GM23338 (cell line): ENCODE measurements at regions not wholly inside any gene's neighbourhood (a gene's known extent, or its start where the extent isn't known, plus 50 kb on each side); places are given as distances from the start of the nearest gene placed in this dataset.

Experiments
- ATAC-seq: fragments of 200-7000 bp; cut with Tn5 transposase; 3 replicates; pipeline ENCODE4 v1.9.1; 2020
- DNase-seq: peaks from one replicate; pipeline ENCODE4 v3.0.0-alpha.2; 2015; ENCODE audit warnings: low spot score
- H2AFZ ChIP-seq: fragments of 200-600 bp; sonication (generic); 2 replicates; pipeline ENCODE4 v1.8.0; 2016; ENCODE audit warnings: antibody characterized with exemption, mild to moderate bottlenecking, moderate library complexity
- H3F3A ChIP-seq: fragments of 200-600 bp; sonication (generic); replicated peaks from 2 replicates; pipeline ENCODE4 v1.8.0; 2017; ENCODE audit warnings: antibody characterized with exemption, mixed run types, low read depth
- H3K27ac ChIP-seq: fragments of 200-600 bp; sonication (generic); 2 replicates; pipeline ENCODE4 v1.6.1; 2016; ENCODE audit warnings: low read depth
- H3K27me3 ChIP-seq: fragments of 200-600 bp; sonication (generic); 2 replicates; pipeline ENCODE4 v1.8.0; 2016; ENCODE audit warnings: mild to moderate bottlenecking, mixed run types, moderate library complexity; ENCODE audit not compliant: insufficient read depth
- H3K36me3 ChIP-seq: fragments of 200-600 bp; sonication (generic); 2 replicates; pipeline ENCODE4 v1.8.0; 2016; ENCODE audit warnings: mild to moderate bottlenecking; ENCODE audit not compliant: insufficient read depth
- H3K4me1 ChIP-seq: fragments of 200-600 bp; sonication (generic); 2 replicates; pipeline ENCODE4 v1.8.0; 2016; ENCODE audit warnings: mild to moderate bottlenecking, moderate library complexity; ENCODE audit not compliant: insufficient read depth
- H3K4me2 ChIP-seq: fragments of 200-600 bp; sonication (generic); 2 replicates; pipeline ENCODE4 v1.7.1; 2017; ENCODE audit warnings: mixed run types
- H3K4me3 ChIP-seq: fragments of 200-600 bp; sonication (generic); 2 replicates; pipeline ENCODE4 v1.6.1; 2016; ENCODE audit warnings: mixed run types
- H3K79me2 ChIP-seq: fragments of 200-600 bp; sonication (generic); replicated peaks from 2 replicates; pipeline ENCODE4 v1.8.0; 2017; ENCODE audit warnings: mild to moderate bottlenecking; ENCODE audit not compliant: insufficient read depth
- H3K9me2 ChIP-seq: fragments of 200-600 bp; sonication (generic); 2 replicates; pipeline ENCODE4 v1.8.0; 2017; ENCODE audit not compliant: insufficient read depth
- H4K20me1 ChIP-seq: fragments of 200-600 bp; sonication (generic); replicated peaks from 2 replicates; pipeline ENCODE4 v1.8.0; 2017; ENCODE audit warnings: mild to moderate bottlenecking; ENCODE audit not compliant: insufficient read depth
- H3K27ac Mint-ChIP-seq: 2 replicates; pipeline ENCODE4 v1.8.0; 2020; ENCODE audit warnings: inconsistent platforms, mild to moderate bottlenecking, moderate library complexity, mixed read lengths
- H3K27me3 Mint-ChIP-seq: 3 replicates; pipeline ENCODE4 v1.8.0; 2022; ENCODE audit warnings: low read depth, mild to moderate bottlenecking, moderate library complexity, mixed read lengths, inconsistent platforms; ENCODE audit not compliant: insufficient read depth, poor library complexity
- H3K36me3 Mint-ChIP-seq: 3 replicates; pipeline ENCODE4 v1.8.0; 2021; ENCODE audit warnings: low read depth, mild to moderate bottlenecking, inconsistent platforms, moderate library complexity, mixed read lengths
- H3K4me1 Mint-ChIP-seq: 3 replicates; pipeline ENCODE4 v1.8.0; 2020; ENCODE audit warnings: mild to moderate bottlenecking, inconsistent platforms, mixed read lengths
- H3K4me3 Mint-ChIP-seq: 3 replicates; pipeline ENCODE4 v1.8.0; 2021; ENCODE audit warnings: moderate library complexity, mild to moderate bottlenecking, inconsistent platforms, mixed read lengths
- H3K9me3 Mint-ChIP-seq: 3 replicates; pipeline ENCODE4 v1.8.0; 2020; ENCODE audit warnings: moderate library complexity, mild to moderate bottlenecking, inconsistent platforms, mixed read lengths
- CREB1 ChIP-seq: fragments of 250-450 bp; sonication (Bioruptor Pico); IDR thresholded peaks from 2 replicates; pipeline ENCODE4 v1.5.0; 2020; ENCODE audit warnings: low read depth, mild to moderate bottlenecking, moderate library complexity
- EZH2 ChIP-seq: fragments of 200-600 bp; sonication (generic); IDR thresholded peaks from one replicate; pipeline ENCODE4 v1.8.0; 2017; ENCODE audit warnings: antibody characterized with exemption, mild to moderate bottlenecking, low read depth; ENCODE audit not compliant: unreplicated experiment
- JUNB ChIP-seq: IDR thresholded peaks from one replicate; pipeline ENCODE4 v1.6.1; 2016; ENCODE audit warnings: antibody characterized with exemption; ENCODE audit not compliant: unreplicated experiment
- NANOG ChIP-seq: IDR thresholded peaks from 2 replicates; pipeline ENCODE4 v1.6.1; 2016; ENCODE audit warnings: antibody characterized with exemption, borderline replicate concordance
- ZNF114 ChIP-seq: fragments of 250-450 bp; sonication (Bioruptor Pico); IDR thresholded peaks from 2 replicates; pipeline ENCODE4 v1.5.0; 2020; ENCODE audit warnings: mild to moderate bottlenecking, moderate library complexity
- ZNF331 ChIP-seq: fragments of 250-450 bp; sonication (Bioruptor Pico); IDR thresholded peaks from 2 replicates; pipeline ENCODE4 v1.5.0; 2020; ENCODE audit warnings: low read depth, mild to moderate bottlenecking, moderate library complexity
- TF ChIP-seq, protein P1 (sequence below), 2 experiments: fragments of 200-600 bp in 1 of 2; sonication (generic) in 1 of 2; conservative IDR thresholded peaks; 2 replicates each; pipeline versions ENCODE4 v1.5.1 to v1.6.1; 2016 to 2017; ENCODE audit warnings: antibody characterized with exemption in 2 of 2, low read depth in 2 of 2, mild to moderate bottlenecking in 2 of 2, moderate library complexity in 1 of 2
- TF ChIP-seq, protein P2 (sequence below): IDR thresholded peaks from 2 replicates; pipeline ENCODE4 v1.6.1; 2016; ENCODE audit warnings: antibody characterized with exemption
- TF ChIP-seq, protein P3 (sequence below): IDR thresholded peaks from one replicate; pipeline ENCODE4 v1.6.1; 2018; ENCODE audit warnings: antibody characterized with exemption; ENCODE audit not compliant: unreplicated experiment

DNA sequence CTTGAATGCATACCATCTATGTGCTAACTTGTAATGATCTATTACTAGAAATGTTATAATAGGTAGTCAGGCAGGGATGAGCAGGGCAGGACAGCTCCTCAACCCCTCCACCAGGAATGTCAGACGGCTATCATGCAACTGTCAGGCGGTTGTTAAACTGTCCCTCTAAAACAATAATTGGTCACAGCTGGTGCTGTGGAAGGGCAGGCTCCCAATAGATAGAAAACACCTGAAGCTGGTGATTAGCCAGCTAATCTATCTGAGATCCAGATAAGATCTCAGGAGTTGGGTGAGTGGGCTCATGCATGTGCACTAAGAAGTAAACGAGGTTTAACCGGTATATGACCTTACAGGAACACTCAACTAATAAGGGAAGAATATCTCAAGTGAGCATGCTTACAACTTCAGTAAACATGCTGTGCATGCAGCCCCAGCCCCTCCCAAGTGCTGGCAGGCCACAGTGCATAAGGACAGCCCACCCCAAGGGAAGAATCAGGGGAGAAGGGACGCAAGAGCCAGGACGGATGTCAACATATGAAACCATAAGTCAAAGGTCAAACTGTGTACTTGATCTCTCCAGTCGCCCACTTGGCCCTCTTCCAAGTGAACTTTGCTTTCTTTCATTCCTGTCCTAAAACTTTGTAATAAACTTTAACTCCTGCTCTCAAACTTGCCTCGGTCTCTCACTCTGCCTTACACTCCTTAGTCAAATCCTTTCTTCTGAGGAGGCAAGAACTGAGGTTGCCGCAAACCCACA is 566.2 kb upstream of the NRSN1 start:
- H3K4me3 ChIP-seq, result no peak overlapping the region
- no peak overlapping the region for H3K4me3 Mint-ChIP-seq
- no peak for TF ChIP-seq NANOG
- TF ChIP-seq, protein P1, sequence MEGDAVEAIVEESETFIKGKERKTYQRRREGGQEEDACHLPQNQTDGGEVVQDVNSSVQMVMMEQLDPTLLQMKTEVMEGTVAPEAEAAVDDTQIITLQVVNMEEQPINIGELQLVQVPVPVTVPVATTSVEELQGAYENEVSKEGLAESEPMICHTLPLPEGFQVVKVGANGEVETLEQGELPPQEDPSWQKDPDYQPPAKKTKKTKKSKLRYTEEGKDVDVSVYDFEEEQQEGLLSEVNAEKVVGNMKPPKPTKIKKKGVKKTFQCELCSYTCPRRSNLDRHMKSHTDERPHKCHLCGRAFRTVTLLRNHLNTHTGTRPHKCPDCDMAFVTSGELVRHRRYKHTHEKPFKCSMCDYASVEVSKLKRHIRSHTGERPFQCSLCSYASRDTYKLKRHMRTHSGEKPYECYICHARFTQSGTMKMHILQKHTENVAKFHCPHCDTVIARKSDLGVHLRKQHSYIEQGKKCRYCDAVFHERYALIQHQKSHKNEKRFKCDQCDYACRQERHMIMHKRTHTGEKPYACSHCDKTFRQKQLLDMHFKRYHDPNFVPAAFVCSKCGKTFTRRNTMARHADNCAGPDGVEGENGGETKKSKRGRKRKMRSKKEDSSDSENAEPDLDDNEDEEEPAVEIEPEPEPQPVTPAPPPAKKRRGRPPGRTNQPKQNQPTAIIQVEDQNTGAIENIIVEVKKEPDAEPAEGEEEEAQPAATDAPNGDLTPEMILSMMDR (conservative IDR thresholded peaks at IDR 0.05; ENCODE audit: low read depth in 2 of 2), result no peak
- TF ChIP-seq, protein P2, sequence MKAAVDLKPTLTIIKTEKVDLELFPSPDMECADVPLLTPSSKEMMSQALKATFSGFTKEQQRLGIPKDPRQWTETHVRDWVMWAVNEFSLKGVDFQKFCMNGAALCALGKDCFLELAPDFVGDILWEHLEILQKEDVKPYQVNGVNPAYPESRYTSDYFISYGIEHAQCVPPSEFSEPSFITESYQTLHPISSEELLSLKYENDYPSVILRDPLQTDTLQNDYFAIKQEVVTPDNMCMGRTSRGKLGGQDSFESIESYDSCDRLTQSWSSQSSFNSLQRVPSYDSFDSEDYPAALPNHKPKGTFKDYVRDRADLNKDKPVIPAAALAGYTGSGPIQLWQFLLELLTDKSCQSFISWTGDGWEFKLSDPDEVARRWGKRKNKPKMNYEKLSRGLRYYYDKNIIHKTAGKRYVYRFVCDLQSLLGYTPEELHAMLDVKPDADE, result no peak
- TF ChIP-seq, protein P3, sequence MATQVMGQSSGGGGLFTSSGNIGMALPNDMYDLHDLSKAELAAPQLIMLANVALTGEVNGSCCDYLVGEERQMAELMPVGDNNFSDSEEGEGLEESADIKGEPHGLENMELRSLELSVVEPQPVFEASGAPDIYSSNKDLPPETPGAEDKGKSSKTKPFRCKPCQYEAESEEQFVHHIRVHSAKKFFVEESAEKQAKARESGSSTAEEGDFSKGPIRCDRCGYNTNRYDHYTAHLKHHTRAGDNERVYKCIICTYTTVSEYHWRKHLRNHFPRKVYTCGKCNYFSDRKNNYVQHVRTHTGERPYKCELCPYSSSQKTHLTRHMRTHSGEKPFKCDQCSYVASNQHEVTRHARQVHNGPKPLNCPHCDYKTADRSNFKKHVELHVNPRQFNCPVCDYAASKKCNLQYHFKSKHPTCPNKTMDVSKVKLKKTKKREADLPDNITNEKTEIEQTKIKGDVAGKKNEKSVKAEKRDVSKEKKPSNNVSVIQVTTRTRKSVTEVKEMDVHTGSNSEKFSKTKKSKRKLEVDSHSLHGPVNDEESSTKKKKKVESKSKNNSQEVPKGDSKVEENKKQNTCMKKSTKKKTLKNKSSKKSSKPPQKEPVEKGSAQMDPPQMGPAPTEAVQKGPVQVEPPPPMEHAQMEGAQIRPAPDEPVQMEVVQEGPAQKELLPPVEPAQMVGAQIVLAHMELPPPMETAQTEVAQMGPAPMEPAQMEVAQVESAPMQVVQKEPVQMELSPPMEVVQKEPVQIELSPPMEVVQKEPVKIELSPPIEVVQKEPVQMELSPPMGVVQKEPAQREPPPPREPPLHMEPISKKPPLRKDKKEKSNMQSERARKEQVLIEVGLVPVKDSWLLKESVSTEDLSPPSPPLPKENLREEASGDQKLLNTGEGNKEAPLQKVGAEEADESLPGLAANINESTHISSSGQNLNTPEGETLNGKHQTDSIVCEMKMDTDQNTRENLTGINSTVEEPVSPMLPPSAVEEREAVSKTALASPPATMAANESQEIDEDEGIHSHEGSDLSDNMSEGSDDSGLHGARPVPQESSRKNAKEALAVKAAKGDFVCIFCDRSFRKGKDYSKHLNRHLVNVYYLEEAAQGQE, result no peak
- no peak for TF ChIP-seq EZH2
- no peak for TF ChIP-seq CREB1 (CRISPR knock-in tag)
- no peak for TF ChIP-seq JUNB
- TF ChIP-seq ZNF114 (CRISPR knock-in tag), result no peak
- no peak for TF ChIP-seq ZNF331 (CRISPR knock-in tag)
- H3K36me3 Mint-ChIP-seq, result peaks cover 13% of the 10 kb centered on the region
- H3K4me1 ChIP-seq, result peaks cover 6% of the 10 kb centered on the region; the same call in 1 of the 2 replicates
- no peaks in the 10 kb centered on the region for H4K20me1 ChIP-seq
- ATAC-seq, result no peak
- peaks cover 2% of the 10 kb centered on the region for H3K27me3 Mint-ChIP-seq
- H3K4me1 Mint-ChIP-seq, result peaks cover 14% of the 10 kb centered on the region
- no peaks in the 10 kb centered on the region for H3F3A ChIP-seq
- no peak overlapping the region for H3K27ac ChIP-seq
- H3K36me3 ChIP-seq, result no peaks in the 10 kb centered on the region
- no peaks in the 10 kb centered on the region for H3K27me3 ChIP-seq
- no peak for DNase-seq
- H3K9me2 ChIP-seq, result peaks cover 8% of the 10 kb centered on the region; the same call in 1 of the 2 replicates
- H3K79me2 ChIP-seq, result no peaks in the 10 kb centered on the region
- H3K27ac Mint-ChIP-seq, result no peak overlapping the region
- no peak overlapping the region for H2AFZ ChIP-seq
- H3K9me3 Mint-ChIP-seq, result peaks cover 20% of the 10 kb centered on the region
- no peak overlapping the region for H3K4me2 ChIP-seq
